Activated CD4-positive, alpha-beta T cell treated with anti-CD3 and anti-CD28 coated beads, Interleukin-2, amount 50 U/mL, for 24 hours (primary cell): ENCODE measurements at regions not wholly inside any gene's neighbourhood (a gene's known extent, or its start where the extent isn't known, plus 50 kb on each side); places are given as distances from the start of the nearest gene placed in this dataset.
"Not testable (repeated sequence)": the region's sequence is repeated elsewhere in the genome, so short reads cannot be mapped to it uniquely, and the experiment has no call there.

Source experiments
- DNase-seq, 2 donors: peaks; one replicate each; pipeline ENCODE4 v3.0.0-alpha.2; 2020; ENCODE audit warnings: low read depth in 1 of 2, low spot score in 1 of 2

DNA sequence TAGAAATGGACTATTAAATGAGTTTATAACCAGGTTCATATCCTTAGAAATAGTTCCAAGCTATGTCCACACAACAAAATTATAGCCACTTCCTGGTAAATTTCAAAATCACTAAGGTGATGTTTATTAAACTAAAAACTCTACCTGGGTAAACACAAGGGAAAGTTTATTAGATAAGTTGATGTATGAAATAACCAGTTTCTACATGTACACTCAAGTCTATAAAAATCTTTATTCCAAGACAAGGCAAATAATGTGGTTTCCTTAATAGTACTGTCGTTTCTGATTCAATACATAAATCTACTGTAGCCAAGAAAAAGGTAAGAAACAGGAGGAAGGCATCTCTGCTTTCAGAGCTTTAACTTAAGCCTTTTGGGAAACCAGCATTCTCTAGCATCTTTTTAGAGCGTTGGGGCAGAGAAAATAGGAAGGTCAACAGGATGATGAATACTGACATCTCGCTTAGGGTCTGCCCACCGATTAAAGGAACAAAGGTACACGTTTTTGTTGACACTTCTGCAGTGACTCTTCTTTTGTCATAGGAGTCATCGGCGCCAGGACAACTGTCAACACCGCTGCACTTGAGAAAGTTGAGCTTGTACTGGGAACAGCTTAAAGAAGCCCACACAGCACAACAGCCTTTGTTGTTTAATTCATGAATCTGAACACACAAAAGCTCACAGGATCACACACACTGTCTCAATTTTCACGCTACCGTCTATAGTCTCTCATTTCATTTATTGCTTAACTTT, 513.6 kb downstream of the SLCO4C1 start:
- DNase-seq = no peak

GRCh38 chr5:101751105-101751504, 545.0 kb downstream of the SLCO4C1 start:
- no peak for DNase-seq

DNA sequence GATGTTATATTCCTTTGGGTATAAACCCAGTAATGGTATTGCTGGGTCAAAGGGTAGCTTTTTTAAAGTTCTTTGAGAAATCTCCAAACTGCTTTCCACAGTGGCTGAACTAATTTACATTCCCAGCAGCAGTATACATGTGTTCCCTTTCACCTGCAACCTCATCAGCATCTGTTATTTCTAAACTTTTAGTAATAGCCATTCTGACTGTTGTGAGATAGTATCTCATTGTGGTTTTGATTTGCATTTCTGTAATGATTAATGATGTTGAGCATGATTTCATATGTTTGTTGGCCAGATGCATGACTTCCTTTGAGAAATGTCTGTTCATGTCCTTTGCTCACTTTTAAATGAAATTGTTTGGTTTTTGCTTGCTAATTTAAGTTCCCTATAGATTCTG, 553.1 kb downstream of the SLCO4C1 start:
- DNase-seq = not testable (repeated sequence)

DNA sequence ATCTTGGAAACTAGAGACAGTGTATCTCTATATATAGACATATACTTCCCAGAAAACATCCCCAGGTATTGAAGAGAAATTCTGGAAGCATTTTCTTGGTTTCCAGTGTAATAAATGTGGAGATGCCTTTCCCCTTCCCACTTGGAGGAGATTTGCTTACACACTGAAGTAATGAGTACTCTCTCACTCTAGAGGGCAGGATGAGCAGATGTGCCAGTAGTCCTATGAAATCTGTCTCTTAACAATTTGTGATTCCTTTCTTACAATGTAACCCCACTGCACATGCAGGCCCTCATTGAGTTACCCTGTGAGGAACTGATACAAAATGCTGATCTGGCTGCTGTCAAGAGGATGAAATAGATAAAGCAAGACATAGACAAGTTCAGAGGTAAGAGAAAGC, 567.2 kb downstream of the SLCO4C1 start:
- no peak for DNase-seq

GRCh38 chr5:101721543-101721942, 574.5 kb downstream of the SLCO4C1 start:
- DNase-seq = no peak

DNA sequence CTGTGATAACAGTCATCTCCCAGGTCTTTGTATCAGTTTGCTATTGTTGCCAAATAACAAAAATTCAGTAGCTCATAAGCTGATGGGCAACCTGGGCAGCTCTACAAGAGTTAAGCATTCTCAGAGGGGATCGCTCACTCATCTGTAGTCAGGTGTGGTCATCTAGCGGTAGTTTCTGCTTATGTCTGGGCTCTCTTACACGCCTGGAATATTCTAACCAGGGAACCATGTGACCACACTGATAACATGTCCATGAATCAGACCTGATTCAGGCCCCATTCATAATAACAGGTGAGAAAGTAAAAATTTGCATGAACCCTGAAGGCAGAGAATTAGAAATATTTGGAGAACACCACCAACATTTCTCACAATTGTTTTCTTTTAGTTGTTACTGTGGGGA, 576.1 kb downstream of the SLCO4C1 start:
- DNase-seq = no peak

- no peak for DNase-seq
Measured at GRCh38 chr5:101717721-101718120, 578.4 kb downstream of the SLCO4C1 start.

DNA sequence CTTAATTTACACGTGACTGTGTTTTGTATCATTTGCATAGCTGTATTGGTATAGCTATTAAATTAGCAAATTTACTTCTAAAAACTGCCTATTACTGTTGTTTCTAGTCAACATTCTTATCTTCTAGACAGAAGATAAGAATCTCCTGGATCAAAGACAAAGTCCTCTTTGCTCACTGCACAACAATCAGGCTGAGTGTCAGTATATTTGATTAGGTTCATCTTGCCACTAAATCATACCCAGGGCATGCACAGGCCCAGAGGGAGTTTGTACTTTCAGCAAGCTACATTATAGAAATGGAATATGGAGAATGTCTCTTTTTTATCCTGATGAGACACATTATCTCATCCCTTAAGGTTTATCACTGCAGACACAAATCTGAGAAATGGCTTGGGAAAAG, 579.1 kb downstream of the SLCO4C1 start:
- no peak for DNase-seq

DNA sequence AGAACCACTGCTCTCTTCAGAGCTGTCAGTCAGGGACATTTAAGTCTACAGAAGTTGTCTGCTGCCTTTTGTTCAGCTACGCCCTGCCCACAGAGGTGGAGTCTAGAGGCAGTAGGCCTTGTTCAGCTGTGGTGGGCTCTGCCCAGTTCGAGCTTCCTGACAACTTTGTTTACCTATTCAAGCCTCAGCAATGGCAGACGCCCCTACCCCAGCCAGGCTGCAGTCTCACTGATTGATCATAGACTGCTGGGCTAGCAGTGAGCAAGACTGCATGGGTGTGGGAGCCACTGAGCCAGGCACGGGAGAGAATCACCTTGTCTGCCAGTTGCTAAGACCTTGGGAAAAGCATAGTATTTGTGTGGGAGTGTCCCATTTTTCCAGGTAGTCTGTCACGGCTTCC, 580.3 kb downstream of the SLCO4C1 start:
- DNase-seq = not testable (repeated sequence)

GRCh38 chr5:101689306-101689705, 606.8 kb downstream of the SLCO4C1 start:
- no peak for DNase-seq

- no peak for DNase-seq
Measured at GRCh38 chr5:101688156-101688555, 607.9 kb downstream of the SLCO4C1 start.

DNA sequence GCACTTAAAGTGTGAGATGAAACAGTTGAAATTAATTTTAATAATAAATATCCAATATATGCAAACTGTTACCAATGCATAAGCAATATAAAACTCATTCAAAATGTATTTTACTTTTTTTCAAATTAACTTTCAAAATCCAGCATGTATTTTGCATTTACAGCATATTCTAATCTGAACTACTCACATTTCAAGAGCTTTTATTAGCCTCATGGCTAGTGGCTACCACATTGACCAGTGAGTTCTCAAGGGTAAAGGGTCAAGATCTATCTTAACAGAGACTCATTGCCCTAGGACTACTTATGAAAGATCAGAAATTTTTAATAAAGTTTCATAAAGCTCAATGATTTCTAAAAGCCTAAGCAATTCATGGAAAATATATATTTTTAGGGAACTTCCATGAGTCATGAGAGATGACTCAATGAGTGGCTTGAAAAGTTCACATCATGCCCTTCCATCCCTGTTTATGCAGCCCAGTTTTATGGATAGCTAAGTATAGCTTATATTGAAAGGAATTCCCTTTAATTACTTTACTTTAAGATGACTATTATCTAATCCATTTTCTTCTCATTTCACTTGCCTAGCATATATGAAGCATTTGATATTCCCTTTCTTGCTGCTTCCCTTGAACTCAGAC, 608.6 kb downstream of the SLCO4C1 start:
- no peak for DNase-seq

GRCh38 chr5:101686536-101687157, 609.4 kb downstream of the SLCO4C1 start:
- no peak for DNase-seq

DNA sequence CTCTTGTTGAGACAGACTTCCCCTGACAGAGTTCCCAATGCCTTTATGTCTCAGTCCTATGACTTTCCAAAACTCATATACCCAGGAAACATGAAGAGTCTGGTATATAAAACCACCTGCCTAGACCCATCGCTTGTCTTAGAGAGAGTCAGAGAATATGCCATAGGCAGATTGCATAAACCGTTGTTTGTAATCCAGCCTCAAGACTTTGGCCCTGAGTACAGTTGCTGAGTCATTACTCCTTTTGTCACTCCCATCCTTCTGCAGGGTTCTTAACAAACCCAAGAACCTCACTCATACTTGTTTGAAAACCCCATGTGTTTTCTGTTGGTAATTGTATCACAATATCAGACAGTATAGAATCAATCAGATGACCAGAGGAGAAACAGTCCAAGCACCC, 616.3 kb downstream of the SLCO4C1 start:
- DNase-seq = no peak

DNA sequence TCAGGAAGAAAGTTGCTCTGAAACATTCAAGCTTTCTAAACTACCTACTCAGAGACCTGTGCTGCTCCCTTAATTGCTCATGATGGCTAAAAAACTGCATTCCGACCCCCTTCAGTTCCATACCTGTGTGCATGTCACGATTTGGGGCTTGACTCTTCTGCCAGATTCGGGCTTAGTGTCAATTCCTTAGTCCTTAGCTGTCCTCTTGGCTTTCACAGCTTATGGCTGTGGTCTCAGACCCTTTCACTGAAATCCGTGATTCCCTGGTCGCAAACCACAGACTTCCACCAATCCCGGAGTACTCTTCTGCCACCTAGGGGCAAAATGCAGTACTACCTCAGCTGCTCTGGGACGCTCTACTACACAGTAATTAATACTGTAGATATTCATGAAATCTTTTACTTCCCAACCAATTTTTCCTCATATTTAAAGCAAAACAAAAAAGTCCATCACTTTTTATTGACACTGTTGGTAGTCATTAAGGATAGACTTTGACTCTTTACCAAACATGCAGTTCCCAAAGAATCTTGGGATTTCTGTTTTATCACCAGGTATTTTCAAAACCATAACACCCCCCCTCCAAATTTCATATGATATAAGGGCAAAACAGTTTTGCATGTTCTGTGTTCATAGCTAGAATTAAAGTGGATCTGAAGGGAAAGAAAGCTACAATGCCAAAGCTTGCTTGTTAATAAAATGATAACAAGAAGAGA, 617.4 kb downstream of the SLCO4C1 start:
- peak in 1 of 2 donors; percentile 7 for DNase-seq

DNA sequence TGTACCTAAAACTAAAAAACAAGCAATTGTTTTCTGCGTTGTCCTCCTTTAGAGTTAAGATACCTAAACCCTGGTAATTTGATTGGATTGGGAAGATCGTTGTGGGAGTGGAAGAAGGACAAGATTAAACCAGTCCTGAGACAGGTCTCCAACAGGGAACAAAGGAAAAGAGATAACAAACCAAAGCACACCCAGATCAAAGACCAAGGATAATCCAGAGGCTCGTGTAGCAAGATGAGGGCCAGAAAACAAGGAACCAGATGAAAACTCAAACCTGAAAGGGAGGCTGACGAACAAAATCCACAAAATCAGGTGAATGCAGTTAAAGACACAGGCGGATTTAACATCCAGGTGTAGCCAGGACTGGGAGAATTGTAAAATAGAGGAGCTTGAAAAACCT, 618.1 kb downstream of the SLCO4C1 start:
- no peak for DNase-seq

DNA sequence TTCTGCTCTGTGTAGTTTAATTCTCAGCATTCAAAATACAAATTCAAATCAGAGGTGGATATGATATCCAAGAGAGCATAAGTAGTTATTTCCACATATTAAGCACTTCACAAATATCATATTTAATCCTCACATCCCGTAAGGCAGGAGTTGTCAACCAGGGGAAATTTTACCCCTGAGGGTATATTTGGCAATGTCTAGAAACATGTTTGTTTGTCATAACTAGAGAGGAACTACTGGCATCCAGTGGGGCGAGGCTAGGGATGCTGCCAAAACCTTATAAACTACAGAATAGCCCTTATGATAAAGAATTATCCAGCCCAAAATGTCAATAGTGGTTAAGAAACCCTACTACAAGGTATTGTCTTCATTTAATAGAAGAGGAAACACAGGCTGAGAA, 619.4 kb downstream of the SLCO4C1 start:
- DNase-seq = no peak

- no peak for DNase-seq
Measured at GRCh38 chr5:101675510-101676219, 620.4 kb downstream of the SLCO4C1 start.

DNA sequence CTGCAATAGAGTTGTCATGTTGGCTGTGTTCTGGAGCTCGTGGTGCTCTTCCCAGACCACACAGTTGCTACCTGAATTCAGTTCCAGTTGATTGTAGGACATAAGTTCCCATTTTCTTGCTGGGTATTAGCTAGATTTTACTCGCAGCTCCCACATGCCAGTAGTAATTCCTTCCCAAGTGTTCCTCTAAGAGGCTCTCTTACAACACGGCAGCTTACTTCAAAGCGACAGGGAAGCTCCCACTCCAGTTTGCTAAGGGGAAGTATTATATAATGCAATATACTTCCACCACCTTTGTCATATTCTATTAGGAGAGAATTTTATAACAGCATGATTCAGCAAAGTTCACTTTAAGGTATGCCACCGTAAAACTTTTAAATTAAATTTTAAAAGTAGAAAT, 623.0 kb downstream of the SLCO4C1 start:
- no peak for DNase-seq

DNA sequence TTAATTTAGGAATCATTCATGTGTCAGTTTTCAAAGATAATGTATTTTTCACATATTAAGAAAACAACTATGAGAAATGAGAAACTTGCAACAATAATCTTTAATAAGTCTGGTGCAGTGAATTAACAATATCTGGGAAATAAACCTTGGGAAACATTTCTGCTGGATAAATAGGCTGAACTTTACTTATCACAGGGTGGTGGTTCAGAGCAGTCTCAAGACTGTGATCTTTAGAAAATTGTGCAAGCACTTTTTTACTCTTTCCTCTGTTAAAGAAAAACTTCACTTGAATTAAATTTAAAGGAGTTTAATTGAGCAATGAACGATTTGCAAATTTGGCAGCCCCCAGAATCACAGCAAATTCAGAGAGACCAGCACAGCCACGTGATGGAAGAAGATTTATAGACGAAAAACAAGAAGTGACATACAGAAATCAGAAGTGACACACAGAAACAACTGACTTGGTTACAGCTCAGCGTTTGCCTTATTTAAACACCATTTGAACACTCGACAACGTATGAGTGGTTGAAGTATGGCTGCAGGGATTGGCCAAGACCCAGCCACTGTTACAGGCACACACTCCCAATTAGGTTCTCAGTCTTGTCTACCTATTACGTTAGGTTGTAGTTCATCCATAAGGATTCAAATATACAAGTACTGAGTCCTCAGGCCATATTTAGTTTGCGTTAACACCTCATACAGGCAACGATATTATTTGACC, 631.9 kb downstream of the SLCO4C1 start:
- no peak for DNase-seq

DNA sequence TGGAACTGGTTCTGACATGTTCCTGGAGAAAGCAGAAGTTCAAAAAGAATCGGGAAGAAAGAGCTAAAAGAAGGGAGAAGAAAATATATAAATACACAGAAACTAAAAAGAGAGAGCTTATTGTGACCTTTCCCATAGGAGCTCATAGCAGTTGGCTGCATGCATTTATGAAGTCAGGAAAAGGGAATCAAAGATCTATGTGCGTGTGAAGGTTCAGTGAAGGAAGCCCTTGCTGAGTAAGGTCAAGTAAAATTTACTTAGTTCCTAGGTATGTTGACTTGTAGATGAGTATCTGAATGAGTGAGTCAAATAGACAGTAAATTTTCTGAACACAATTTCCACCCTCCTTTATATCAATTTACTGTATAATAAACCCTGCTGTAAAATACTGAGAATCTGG, 632.5 kb downstream of the SLCO4C1 start:
- DNase-seq = no peak
